Smooth muscle cell (in vitro differentiated cells): ENCODE measurements at regions not wholly inside any gene's neighbourhood (a gene's known extent, or its start where the extent isn't known, plus 50 kb on each side); places are given as distances from the start of the nearest gene placed in this dataset.

ENCODE experiments used
- DNase-seq: peaks from one replicate; lab custom pipeline; 2025; ENCODE audit not compliant: unreplicated experiment; lab: John Stamatoyannopoulos, UW
- H2AFZ ChIP-seq: fragments of 200-600 bp; sonication (generic); 2 replicates; pipeline ENCODE4 v1.6.0; 2016; ENCODE audit warnings: antibody characterized with exemption, low read depth, mild to moderate bottlenecking
- H3F3A ChIP-seq: fragments of 200-600 bp; sonication (generic); 2 replicates; pipeline ENCODE4 v1.6.0; 2017; ENCODE audit warnings: antibody characterized with exemption, low read depth
- H3K27ac ChIP-seq: fragments of 200-600 bp; sonication (generic); 2 replicates; pipeline ENCODE4 v1.5.1; 2016; ENCODE audit warnings: low read depth, mild to moderate bottlenecking
- H3K27me3 ChIP-seq: fragments of 200-600 bp; sonication (generic); 2 replicates; pipeline ENCODE4 v1.6.1; 2016; ENCODE audit warnings: low read depth, mild to moderate bottlenecking
- H3K36me3 ChIP-seq: fragments of 200-600 bp; sonication (generic); 2 replicates; pipeline ENCODE4 v1.5.1; 2016; ENCODE audit warnings: low read depth
- H3K4me1 ChIP-seq: fragments of 200-600 bp; sonication (generic); 2 replicates; pipeline ENCODE4 v1.5.1; 2016; ENCODE audit warnings: low read depth
- H3K4me2 ChIP-seq: fragments of 200-600 bp; sonication (generic); 2 replicates; pipeline ENCODE4 v1.6.0; 2016; ENCODE audit warnings: mild to moderate bottlenecking
- H3K4me3 ChIP-seq: fragments of 200-600 bp; sonication (generic); 2 replicates; pipeline ENCODE4 v1.5.1; 2016; ENCODE audit warnings: mild to moderate bottlenecking
- H3K79me2 ChIP-seq: fragments of 200-600 bp; sonication (generic); 2 replicates; pipeline ENCODE4 v1.6.0; 2016; ENCODE audit warnings: low read depth, mild to moderate bottlenecking
- H3K9ac ChIP-seq: fragments of 200-600 bp; sonication (generic); 2 replicates; pipeline ENCODE4 v1.6.0; 2016; ENCODE audit warnings: low read depth
- H3K9me3 ChIP-seq: fragments of 200-600 bp; sonication (generic); replicated peaks from 2 replicates; pipeline ENCODE4 v1.5.1; 2016; ENCODE audit warnings: low read depth
- H4K20me1 ChIP-seq: fragments of 200-600 bp; sonication (generic); 2 replicates; pipeline ENCODE4 v1.6.0; 2016; ENCODE audit warnings: low read depth
- WGBS: methylation state at CpG from one replicate; pipeline ENCODE4 v1.1.7; 2016; ENCODE audit warnings: low lambda C conversion rate; 5-methylcytosine and 5-hydroxymethylcytosine counted together
- TF ChIP-seq, protein P1 (sequence below): fragments of 200-600 bp; sonication (generic); IDR thresholded peaks from 2 replicates; pipeline ENCODE4 v1.5.1; 2017; ENCODE audit warnings: borderline replicate concordance, mild to moderate bottlenecking, antibody characterized with exemption; ENCODE audit not compliant: insufficient read depth, poor library complexity, severe bottlenecking

DNA sequence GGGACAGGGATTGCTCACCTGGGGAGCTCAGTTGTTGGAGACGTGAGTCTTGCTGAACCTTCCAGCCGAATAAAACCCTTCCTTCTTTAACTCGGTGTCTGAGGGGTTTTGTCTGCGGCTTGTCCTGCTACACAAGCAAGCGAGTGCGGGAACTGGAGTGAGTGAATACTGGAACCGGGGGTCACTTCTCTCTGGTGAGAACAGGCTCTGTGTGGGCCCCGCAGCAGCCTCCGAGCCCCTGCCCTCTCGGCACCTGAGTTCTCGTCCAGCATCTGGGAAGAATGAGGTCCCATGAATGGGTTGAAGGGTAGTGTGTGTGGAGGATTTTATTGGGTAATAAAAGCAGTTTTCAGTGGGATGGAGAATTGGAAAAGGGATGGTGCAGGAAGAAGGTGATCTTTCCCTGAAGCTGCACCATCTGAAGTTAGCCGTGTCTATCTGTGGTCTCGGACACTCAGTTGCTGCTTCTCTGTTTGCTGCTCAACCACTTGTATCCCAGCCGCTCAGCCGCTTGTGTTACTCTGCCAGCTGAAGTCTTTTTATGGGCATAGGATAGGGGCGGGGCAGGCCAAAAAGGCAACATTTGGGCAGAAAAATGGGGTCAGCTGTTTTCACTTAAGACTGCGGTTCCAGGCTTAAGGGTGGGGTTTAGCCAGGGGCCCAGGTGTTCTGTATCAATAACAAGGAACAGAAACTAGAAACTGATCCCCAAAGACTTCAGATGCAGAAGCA is 450.6 kb upstream of the CAMK1G start:
- DNase-seq: no peak
- H3K4me1 ChIP-seq: no peaks in the 10 kb centered on the region
- no peak overlapping the region for H3K4me3 ChIP-seq
- no peaks in the 10 kb centered on the region for H3K9me3 ChIP-seq
- H3K27ac ChIP-seq: no peak overlapping the region
- TF ChIP-seq, protein P1, sequence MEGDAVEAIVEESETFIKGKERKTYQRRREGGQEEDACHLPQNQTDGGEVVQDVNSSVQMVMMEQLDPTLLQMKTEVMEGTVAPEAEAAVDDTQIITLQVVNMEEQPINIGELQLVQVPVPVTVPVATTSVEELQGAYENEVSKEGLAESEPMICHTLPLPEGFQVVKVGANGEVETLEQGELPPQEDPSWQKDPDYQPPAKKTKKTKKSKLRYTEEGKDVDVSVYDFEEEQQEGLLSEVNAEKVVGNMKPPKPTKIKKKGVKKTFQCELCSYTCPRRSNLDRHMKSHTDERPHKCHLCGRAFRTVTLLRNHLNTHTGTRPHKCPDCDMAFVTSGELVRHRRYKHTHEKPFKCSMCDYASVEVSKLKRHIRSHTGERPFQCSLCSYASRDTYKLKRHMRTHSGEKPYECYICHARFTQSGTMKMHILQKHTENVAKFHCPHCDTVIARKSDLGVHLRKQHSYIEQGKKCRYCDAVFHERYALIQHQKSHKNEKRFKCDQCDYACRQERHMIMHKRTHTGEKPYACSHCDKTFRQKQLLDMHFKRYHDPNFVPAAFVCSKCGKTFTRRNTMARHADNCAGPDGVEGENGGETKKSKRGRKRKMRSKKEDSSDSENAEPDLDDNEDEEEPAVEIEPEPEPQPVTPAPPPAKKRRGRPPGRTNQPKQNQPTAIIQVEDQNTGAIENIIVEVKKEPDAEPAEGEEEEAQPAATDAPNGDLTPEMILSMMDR: no peak
- H3F3A ChIP-seq: no peaks in the 10 kb centered on the region
- H3K4me2 ChIP-seq: no peak overlapping the region
- H3K27me3 ChIP-seq: no peaks in the 10 kb centered on the region
- H3K9ac ChIP-seq: no peak overlapping the region
- no peaks in the 10 kb centered on the region for H4K20me1 ChIP-seq
- H2AFZ ChIP-seq: no peak overlapping the region
- no peaks in the 10 kb centered on the region for H3K36me3 ChIP-seq
- H3K79me2 ChIP-seq: no peaks in the 10 kb centered on the region
- WGBS: 94% methylated on average over 17 of the region's 17 CpGs

DNA sequence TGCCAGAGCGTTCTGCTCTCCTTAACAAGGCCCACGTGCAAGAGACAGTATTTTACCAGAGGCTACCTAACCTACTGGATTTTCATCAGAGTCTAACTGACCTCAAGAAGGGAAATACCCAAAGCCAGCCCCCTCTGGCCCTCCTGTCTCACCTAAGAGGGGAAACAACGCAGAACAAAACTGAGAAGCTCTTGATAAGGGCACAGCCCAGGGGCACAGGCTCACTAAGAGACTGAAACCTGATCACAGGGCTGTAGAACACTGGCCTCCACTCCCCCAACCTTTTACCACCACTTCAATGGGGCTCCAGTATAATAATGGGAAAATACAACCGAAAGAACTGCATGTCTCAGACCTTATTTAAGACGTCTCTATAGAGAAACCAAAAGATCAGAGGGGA is 449.5 kb upstream of the CAMK1G start:
- Histone ChIP-seq H3K27me3 (no peaks in the 10 kb centered on the region), H3K79me2 (no peaks in the 10 kb centered on the region), H3K4me2 (no peak overlapping the region), H3K9ac (no peak overlapping the region), H3K4me3 (no peak overlapping the region), H3K4me1 (no peaks in the 10 kb centered on the region), H3K27ac (no peak overlapping the region), H3K9me3 (no peaks in the 10 kb centered on the region), H3K36me3 (no peaks in the 10 kb centered on the region), H2AFZ (no peak overlapping the region), H4K20me1 (no peaks in the 10 kb centered on the region), H3F3A (no peaks in the 10 kb centered on the region)
- TF ChIP-seq, protein P1: no peak
- 83% methylated on average over 5 of the region's 5 CpGs for WGBS
- DNase-seq: no peak

DNA sequence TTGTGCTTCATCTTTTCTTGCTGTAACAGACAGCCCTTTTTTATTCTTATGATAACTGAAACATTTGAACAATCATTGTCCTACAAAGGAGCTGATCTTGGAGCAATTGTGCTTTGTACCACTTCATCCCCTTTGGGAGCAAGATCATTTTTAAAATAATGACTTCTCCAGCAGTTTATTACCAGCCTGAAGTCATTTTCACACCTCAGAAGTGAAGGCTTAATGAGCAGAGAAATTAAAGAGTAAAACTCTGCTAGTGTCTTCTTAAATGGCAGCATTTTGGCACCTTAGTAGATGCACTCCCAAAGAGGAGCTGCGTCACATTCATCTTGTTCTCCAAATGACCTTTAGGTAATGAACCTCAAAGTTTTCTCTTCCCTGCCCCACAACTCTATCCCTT is 439.6 kb upstream of the CAMK1G start:
- Histone ChIP-seq H3K4me2 (no peak overlapping the region), H3K27me3 (peaks cover 8% of the 10 kb centered on the region)

More for the DNA sequence above, 439.6 kb upstream of the CAMK1G start:
- TF ChIP-seq, protein P1: no peak
- Histone ChIP-seq H4K20me1 (no peaks in the 10 kb centered on the region), H3K9ac (no peak overlapping the region), H3F3A (no peaks in the 10 kb centered on the region), H2AFZ (no peak overlapping the region), H3K4me1 (no peaks in the 10 kb centered on the region), H3K79me2 (no peaks in the 10 kb centered on the region), H3K27ac (no peak overlapping the region), H3K4me3 (no peak overlapping the region), H3K36me3 (no peaks in the 10 kb centered on the region), H3K9me3 (no peaks in the 10 kb centered on the region)
- WGBS: 77% methylated on average over 1 of the region's 1 CpG
- DNase-seq: no peak
